HG03571 (cell line): ENCODE measurements at regions not wholly inside any gene's neighbourhood (a gene's known extent, or its start where the extent isn't known, plus 50 kb on each side); places are given as distances from the start of the nearest gene placed in this dataset.
A peak's percentile ranks its signal among the peaks of the same experiment; 100 is the strongest.

ENCODE experiments used
- ATAC-seq: cut with Tn5 transposase; IDR thresholded peaks from one replicate; pipeline ENCODE4 v1.9.1; 2021; ENCODE audit not compliant: unreplicated experiment

DNA sequence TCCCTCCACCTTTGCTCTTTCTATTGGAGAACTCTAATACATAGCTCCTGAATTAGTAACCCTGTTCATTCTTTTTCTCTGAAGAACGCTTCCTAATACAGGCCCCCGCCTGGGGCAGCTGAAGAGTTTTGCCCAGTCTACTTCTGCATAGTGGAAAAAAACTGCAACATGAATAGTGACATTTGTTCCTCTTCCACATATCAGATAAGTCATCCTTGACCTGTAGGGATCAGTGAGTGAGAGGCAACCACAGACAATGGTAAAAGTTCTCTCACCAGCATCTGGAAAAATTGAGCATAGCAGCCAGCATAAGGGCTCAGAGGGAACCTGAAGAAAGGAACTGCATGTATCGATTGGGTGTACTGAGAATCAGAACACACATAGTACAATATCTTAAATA lies 262.0 kb downstream of the STK31 start:
- ATAC-seq, result no peak

DNA sequence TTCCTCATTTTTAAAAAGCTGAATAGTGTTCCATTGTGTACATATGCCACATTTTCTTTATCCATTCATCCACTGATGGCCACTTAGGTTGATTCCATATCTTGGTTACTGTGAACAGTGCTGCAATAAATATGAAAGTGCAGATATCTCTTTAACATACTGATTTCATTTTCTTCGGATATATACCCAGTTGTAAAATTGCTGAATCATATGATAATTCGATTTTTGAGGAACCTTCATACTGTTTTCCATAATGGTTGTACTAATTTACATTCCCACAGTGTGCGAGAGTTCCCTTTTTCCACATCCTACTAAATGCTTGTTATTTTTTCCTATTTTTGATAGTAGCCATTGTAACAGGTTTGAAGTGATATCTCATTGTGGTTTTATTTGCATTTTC lies 263.2 kb downstream of the STK31 start:
- no peak for ATAC-seq

DNA sequence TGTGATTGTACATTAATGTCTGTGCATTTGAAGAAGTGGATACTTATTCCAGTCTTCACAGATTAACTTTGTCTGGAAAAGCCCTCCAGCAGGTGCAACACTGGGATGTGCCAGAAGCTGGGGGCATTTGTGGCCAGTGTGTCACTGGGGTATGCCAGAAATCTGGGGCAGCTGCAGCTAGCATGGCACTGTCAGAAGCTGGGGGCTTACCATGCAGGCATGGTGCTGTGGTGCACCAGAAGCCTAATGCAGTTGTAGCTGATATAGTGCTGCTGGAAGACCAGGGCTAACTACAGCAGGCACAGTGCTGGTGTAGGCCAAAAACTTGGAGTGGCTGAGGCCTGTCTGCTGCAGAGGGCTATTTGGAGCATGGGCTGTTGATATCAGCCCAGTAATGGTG lies 270.1 kb downstream of the STK31 start:
- ATAC-seq, result no peak

DNA sequence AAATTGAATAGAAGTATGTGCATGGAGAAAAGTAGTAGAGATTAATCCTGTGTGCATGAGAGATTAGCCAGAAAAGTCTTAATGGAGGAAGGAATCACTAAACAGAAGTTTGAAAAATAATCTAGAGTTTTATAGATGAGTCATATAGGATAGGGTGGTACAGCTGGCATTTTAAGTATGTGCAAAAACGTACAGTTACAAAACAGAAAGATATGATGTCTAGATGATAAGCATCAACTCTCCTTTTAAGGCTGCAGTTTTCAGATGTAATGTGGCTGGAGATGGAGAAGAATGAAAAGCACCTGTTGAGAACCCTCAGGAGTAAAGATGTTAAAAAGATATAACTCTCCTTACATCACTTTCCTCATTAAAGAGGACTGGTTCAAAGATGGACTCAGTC lies 271.3 kb downstream of the STK31 start:
- ATAC-seq, result no peak

DNA sequence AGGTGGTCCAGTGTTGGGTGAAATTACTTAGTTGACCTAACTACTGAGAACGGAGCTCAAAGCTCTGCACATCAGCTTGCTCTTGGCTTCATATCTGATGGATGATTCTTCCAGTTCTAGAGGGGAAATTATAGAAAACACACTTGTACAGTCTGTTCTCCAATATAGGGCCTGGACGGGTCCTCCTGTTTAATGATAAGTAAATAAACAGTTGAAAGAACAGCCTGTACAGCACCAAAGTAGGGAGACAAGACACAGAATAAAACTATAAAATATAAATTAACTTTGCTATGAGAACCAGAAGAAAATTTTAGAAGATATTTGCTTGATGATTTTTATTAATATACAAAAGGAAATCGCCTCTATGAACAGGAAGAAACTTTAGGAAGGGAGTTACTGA lies 271.7 kb downstream of the STK31 start:
- no peak for ATAC-seq

DNA sequence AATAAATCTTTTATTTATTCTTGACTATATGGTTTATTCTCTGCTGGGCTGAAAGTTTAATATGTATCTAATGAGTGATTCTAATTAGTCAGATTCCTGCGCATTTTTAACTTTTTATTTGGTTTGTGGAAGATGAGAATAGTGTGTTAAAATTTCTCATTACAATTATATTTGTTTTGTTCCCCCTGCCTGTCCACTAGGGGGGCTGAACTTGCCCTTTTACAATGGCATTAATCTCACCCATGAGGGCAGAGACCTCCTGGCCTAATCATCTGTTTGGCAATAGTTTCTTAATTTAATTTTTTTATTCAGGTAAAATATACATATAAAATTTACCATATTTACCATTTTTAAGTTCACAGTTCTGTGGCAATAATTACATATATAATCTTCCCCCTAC lies 278.5 kb upstream of the NPY start:
- no peak for ATAC-seq

DNA sequence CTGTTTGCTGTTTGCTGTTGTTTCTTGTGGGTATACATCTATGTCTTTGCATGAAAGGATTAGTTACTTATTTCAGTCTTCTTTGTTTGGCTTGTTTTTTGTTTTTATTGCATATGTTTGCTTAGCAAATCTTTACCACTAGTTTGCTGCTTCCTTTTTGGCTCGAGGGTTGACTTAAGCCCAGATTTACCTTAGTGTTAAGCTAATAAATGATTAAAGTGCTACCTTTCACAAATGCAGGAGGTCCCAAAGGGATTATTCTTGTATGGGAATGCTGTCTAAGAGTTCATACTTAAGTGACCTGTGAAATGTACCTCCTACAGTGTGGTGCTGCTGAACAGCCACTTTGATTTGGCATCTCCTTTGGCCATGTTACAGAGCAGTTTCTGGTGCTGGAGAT lies 273.5 kb upstream of the NPY start:
- no peak for ATAC-seq

DNA sequence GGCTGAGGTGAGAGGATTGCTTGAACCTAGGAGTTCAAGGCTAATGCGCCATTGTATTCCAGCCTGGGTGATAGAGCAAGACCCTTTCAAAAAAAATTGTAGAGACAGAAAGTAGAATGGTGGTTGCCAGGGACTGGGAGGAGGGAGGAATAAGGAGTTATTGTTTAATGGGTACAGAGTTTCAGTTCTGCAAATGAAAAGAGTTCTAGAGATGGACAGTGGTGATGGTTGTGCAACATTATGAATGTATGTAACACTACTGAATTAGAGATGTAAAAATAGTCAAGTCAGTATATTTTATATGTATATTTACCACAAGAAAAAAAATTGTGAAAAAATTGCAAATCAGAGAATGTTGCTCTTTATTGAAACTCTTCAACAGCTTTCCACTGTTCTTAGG lies 266.5 kb upstream of the NPY start:
- peak; percentile 79 for ATAC-seq

DNA sequence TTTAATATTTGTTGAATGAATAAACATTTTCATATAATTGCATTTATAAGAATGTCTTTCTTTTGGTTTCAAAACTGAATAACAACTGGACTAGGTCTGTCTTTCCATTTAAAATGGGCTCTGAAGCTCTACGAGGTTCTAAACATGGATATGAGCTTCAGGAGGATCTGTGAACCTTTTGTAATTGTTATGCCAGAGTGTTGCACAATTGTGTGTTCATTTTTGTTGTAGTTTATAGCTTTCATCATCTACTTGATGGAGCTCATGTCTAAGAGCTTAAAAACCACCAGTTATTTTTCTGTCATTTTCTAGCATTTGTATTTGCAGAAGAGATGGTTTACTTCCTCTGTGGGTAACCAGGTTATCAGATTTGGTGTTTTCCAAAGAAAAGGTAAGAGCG lies 265.7 kb upstream of the NPY start:
- no peak for ATAC-seq

DNA sequence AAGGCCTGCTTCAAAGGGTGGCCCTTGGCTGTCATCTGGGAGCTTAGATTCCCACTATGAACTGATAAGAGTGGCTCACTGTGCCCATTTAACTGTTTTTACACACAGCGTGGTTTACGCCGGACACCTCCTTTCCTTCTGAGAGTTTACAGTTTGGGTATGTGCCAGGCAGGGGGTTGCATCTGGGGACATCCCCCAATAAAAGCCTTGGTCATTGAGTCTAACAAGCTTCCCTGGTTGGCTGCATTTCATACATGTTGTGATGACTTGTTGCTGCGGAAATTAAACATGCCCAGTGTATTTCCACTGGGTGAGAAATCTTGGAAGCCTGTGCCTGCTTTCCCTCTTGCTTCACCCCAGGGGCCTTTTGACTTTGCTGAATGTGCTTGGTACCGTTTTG lies 264.1 kb upstream of the NPY start:
- no peak for ATAC-seq

DNA sequence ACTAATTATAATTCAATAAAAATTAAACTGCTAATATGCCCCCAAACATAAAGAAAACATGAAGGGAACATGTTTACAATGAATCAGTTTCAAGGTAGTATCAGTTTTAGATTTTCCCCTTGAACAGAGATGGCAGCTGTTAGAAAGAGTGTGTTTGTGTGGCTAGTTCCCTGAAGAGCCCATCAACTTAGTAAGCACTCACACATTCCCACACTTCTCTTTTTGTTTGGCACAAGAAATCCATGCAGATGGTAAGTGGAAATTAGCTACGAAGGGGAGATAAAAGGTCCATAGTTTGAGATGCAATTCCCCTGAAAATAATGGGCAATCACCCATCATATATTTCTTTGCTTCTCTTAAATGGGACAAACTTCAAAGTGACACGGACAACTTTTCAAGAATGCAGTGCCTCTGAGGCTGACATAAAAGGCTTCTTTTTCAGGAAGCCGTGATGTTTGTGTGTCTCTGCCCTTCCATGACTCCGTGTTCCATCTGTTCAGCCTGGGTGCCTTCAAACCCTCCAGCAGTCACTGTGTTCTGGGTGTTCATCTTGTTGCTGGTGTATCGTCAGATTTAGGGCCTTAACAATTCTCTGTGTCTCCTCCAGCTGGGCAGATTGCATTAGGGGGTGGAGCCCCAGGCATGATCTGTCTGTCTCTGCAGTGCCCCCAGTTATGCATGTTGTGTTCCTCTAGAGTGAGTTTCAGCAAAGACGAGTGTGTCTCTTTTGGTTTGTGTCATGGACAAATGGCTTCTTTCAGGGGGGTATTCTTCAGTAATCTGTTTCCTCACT lies 259.5 kb upstream of the NPY start:
- ATAC-seq, result no peak

DNA sequence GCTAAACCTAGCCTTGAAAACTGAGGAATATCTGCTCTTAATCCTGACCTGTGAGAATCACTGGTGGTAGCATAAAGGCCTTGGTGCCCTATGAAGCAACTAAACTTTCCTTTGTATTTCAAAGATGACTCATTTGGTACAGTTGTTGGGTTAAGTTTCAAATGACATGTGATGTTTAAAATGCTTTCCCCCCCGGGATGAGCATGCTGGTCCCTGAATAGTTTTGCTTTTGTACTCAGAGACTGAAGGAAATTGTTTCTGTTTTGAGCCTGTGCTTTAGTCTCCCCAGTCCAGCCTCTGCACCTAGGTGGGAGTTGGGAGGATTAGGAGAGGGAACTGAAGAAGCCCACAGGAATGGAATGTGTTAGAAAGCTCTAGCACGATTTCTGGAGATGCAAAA lies 258.9 kb upstream of the NPY start:
- no peak for ATAC-seq

DNA sequence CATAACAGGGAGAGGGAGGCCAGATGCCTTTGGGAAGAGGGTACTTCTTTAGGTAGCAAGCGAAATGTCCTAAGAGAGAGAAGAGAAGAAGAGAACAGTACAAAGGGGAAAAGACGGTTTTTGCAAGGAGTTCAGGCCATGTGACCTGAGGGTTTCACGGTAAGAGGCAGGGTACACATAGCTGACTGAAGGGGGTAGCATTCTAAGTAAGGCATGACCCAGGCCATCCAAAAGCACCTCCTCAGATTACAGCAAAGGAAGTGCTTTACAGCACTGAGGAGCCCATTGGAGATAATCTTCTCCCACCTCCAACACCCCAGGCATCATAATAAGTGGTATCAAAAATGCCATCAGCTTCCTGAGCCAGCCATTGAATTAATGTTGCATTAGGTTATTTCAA lies 258.2 kb upstream of the NPY start:
- no peak for ATAC-seq

DNA sequence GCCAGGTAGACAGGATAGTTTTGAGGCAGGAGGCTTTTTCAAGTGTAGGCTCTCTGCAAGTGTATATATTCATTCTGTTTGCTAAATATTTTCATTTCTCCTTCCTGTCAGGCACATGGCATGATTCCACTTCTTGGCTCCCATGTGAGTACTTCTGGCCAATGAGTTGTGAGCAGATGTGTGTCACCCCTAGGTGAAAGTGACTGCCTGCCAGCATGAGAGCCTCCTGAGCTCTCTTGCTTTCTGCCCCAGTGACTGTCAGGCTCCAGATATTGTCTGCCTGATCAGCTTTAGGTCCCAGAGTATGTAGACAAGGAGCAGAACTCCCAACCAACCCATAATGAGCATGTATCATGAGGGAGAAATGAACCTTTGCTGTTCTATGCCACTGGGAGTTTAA lies 257.6 kb upstream of the NPY start:
- no peak for ATAC-seq

DNA sequence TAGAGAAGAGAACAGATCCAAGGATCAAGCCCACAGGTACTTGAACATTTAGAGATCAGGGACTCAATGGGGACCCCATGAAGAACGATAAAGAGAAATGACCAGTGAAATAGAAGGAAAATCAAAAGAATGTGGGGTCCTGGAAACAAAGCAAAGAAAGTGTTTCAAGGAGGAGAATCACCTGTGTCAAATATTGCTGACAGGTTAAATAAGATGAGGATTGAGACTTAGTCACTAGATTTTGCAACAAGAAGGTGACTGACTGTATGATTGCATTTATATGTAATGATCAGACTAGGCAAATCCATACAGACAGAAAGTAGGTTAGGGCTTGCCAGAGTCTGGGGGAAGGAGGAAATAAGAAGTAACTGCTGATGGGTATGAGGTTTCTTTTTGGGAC lies 254.9 kb upstream of the NPY start:
- no peak for ATAC-seq

DNA sequence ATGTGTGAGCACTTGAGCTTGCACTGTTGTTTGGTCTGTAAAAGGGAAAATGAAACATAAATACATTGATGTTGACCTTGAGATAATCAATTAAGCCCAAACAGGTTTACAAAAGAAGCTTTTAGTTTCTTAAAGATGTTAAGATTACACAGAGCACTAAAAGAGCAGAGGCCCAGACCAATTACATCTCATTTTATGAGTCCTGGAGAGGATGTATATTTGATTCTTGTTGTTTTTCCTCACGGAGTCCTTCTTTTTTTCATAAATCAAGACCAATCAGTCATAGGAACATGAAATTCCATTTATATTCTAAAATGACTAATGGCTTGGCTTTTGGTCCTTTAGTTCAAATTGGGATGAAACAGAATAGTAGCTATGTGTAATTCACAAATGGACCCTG lies 249.7 kb upstream of the NPY start:
- ATAC-seq, result no peak

DNA sequence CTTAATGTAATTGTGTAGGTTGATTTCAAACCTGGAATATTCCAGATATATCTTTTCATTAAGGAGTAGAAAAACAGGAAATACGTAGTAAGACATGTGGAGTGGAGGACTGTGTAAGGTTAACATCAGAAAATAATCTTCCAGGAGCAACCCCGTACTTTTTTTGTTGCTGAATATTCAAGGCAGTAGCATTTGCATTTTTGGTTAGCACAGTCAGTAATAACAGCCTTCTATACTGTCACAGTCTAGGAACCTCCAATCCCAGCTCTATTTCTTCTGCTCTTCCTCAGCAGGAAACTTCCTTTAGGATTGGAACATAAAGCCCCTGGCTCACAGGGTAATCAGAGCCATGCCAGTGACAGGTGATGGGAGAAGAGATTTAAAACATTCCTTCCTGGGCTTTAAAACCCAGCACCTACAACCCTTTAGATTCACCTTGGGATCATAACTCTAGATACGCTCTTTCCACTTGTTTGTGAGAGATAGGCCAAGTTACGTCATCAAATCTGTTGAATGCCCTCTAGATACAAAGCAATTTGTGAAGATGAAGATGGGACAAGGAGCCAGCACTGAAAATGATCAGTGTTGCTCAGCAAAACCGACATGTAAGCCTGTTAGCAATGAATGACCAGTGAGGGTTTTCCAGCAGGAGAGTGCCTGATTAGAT lies 248.5 kb upstream of the NPY start:
- no peak for ATAC-seq

DNA sequence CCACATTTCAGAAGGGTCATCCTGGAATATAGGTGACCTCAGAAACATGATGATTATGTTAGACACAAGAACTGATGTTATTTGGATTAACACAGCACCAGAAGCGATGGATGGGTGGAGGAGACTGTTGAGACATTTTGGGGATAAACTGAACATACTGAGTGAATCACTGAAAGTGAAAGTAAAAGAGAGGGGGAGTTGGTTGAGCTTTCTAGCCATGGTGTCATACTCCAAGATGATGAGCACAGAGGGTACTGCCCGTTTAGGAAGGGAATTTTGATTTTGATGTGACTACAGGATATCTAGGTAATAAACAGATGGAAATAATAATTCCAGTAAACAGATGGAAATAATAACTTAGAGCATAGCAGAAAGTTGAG lies 248.0 kb upstream of the NPY start:
- ATAC-seq, result no peak

DNA sequence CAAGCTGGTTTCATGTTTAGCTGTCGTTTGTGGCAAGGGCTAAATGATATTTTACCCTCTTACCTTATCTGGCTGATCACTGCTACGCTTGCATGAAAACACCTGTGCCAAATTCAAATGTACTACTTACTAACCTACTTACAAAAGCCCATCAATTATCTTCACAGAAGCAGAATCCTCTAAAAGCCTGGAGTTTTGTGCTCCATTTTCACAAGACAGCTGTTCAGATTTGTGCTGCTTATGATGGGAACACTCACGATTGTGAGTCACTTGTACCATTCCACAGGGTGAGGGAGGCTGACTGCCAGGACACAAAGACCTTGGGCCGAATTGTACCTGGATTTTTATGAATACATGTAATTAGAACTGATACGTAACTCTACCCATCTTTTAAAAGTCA lies 245.0 kb upstream of the NPY start:
- no peak for ATAC-seq

DNA sequence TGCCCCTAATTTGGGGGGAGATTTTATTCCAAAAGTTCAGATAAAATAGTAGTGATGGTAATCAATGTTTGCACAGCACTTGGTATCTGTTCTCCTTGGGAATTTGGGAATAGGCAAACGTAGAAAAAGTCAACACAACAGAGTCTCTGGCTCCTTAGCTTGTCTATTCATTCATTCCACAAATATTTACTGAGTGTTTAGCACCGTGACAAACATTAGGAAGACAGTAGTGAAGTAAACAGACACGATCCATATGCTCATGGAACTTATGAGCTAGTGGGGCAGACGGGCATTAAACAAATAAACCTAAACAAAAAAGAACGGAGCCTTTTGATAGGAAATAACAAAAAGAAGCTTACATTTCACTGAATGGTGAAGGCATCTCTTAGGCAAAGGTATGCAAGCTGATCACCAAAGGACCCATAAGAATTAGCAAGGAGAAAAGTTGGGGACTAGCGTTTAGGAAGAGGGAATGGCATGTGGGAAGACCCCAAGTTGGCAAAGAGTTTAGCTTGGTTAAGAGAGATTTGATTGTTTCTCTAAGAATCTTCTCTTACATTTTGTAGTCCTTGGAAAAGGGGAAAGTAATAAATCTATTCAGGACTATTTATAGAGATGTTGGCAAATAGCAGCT lies 243.9 kb upstream of the NPY start:
- ATAC-seq, result no peak

DNA sequence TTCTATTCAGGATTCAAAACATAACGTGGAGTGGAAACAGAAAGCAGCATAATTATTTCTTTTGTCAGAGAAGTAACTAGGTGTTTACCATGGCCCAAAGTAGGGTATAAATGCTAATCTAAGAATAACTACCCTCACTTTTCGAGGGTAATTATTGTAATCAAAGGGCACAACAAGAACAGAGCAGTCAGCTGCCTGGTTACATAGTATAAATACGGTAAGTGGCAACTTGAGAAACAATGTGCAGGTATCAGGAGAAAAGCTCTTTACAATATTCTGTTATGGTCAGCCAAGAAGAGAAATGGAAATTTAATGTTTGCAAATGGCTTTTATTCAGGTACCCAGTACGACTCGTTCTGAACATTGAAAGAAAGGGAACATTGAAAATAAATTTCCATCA lies 242.0 kb upstream of the NPY start:
- no peak for ATAC-seq

DNA sequence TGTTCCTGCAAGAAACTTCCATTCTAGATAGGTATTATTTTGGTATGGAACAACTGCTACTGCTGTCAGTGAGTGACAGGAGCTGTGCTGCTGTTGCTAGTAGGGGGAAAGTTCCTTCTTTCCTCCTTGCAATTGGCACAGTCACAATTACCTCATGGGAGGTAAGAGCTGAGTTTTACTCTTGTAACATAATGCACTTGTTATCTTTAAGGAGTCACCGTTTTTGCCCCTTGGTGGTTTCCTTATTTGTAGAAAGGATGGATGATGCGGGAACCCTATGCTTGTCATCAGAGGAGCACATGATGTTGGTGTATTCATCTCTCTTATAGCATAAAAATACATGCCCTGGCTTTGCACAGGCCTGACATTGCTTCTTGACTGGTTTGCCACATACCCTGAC lies 234.7 kb upstream of the NPY start:
- no peak for ATAC-seq
